GM18873 (cell line): ENCODE measurements at regions not wholly inside any gene's neighbourhood (a gene's known extent, or its start where the extent isn't known, plus 50 kb on each side); places are given as distances from the start of the nearest gene placed in this dataset.

Source experiments
- ATAC-seq: cut with Tn5 transposase; IDR thresholded peaks from one replicate; pipeline ENCODE4 v1.9.1; 2021; ENCODE audit warnings: mild to moderate bottlenecking, moderate library complexity, moderate number of reproducible peaks; ENCODE audit not compliant: unreplicated experiment, low FRiP score

DNA sequence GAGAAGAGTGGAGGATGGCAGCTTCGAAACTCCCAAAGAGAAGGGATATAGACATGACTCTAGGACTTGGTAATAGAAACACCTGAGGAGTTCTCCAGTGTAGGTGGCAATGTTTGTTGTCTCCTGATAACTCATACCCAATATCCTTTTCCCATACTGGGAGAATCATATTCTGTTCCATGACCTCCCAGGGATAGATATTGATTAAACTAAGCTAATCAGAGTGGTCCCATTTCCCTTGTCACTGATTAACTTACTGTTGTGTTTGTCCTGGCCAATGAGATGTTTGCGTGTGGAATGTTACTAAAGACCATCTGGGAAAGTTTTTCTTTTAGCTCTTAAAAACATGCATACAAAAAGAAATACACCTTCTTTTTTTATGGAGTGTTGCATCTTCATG lies 85.6 kb downstream of the RPL22L1 start:
- ATAC-seq: no peak

GRCh38 chr3:170780955-170781354 lies 89.0 kb downstream of the RPL22L1 start:
- no peak for ATAC-seq

DNA sequence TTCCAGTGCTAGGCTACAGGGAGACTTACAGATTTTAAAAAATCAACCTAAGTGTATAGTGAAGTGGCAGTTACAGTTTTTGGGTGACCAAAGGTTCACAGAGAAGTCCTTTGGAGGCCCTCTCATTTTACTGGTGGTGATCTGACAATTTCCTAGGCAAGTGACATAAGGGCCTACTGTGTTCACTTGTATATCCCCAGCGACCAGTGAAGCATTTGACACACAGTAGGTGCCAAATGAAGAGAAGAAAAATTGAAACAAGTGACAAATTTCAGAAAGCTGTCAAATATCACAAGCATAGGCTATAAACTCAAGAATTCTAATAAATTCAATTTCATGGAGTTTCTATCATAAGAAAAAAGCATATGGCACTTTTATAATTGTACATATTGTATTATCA lies 89.5 kb downstream of the RPL22L1 start:
- no peak for ATAC-seq

GRCh38 chr3:170778240-170779217 lies 91.5 kb downstream of the RPL22L1 start:
- ATAC-seq: no peak

DNA sequence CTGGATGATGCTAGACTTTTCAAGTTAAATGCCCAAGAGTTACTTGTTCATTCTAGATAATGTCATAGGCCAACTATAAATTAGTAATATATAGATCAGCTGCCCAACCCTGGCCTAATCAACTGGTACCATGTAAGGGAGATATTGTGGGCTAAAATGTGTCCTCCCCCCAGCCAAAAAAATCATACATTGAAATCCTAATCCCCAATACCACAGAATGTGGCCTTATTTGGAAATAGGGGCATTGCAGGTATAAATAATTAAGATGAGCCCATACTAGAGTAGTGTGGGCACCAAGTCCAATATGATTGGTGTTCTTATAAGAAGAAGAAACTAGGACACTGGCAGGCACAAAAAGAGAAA lies 92.5 kb downstream of the RPL22L1 start:
- no peak for ATAC-seq

- ATAC-seq: no peak
These were observed 93.0 kb downstream of the RPL22L1 start for GRCh38 chr3:170776887-170777563.

- no peak for ATAC-seq
These were observed 96.1 kb downstream of the RPL22L1 start for GRCh38 chr3:170773682-170774425.

- ATAC-seq: no peak
These were observed 97.8 kb downstream of the RPL22L1 start for GRCh38 chr3:170772175-170772574.

- no peak for ATAC-seq
These were observed 101.6 kb downstream of the RPL22L1 start for GRCh38 chr3:170768334-170768801.

DNA sequence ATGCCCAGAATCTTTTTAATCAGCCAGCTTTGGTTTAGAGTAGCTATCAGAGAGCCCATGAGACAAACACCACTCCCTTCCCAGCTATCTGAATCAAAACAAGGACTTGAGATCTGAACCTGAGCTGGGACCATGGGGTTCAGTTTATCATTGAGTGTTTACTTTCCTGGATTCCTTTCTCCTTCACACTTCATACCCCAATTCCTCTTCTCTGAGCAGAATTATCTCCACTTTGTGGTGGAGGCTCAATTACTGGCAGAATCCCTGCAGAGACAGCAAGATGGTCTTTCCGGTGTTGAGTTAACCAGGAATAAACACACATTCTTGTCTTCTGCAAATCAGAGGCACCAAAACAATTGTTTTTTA lies 102.4 kb downstream of the RPL22L1 start:
- ATAC-seq: no peak

GRCh38 chr3:170766823-170767575 lies 103.0 kb downstream of the RPL22L1 start:
- no peak for ATAC-seq

DNA sequence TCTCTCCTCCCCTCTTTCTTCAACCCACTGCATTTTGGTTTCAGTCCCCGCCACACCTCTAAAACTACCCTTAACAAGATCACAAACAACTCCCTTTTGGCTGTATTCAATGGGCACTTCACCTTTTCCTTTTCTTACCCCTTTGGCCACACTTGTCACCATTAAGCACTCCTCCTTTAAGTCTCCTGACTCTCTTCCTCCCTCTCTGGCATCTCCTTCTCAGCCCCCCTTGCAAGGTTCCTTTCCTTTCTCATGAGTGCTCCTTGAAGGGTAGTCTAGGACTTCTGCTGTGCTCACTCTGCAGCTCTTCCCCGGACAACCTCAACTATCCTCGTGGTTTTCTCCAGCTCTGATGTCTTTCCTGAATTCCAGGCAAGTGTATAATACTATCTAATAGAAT lies 103.7 kb downstream of the RPL22L1 start:
- ATAC-seq: no peak

GRCh38 chr3:170765419-170766078 lies 104.4 kb downstream of the RPL22L1 start:
- no peak for ATAC-seq

DNA sequence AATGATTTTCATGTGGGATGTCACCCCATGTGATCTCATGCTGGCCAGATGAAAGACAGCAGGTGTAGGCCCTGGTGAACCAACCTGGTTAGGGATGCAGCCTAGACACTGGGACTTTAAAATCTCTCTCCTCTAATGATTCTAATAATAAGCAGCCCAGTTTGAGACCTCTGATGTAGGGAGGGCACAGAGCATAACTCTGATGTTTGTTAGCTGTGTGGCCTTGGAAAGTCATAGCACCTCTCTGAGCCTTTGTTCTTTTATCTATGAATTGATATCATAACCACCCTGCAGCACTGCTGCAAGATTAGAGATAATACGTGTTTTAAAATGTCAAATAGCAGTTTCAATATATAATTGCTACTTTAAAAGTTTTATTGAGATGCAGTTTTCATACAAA lies 106.0 kb downstream of the RPL22L1 start:
- ATAC-seq: no peak

DNA sequence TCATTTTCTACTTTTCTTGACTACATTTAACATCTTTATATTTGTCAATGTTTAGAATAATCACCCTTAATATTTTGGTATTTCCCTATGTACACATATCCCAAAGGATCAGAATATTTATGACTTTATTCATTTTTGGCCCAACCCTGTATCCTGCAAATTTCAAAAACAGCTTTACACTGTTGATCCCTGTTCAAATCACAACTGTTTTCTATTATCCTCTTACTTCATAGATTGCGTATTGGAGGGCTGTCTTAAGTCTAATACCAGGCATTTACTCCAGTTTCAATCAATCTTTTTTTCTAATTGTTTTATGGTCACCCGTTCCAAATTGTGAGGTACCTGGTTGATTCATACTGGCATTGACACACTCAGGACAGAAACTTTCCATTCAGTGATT lies 107.9 kb downstream of the RPL22L1 start:
- ATAC-seq: no peak

DNA sequence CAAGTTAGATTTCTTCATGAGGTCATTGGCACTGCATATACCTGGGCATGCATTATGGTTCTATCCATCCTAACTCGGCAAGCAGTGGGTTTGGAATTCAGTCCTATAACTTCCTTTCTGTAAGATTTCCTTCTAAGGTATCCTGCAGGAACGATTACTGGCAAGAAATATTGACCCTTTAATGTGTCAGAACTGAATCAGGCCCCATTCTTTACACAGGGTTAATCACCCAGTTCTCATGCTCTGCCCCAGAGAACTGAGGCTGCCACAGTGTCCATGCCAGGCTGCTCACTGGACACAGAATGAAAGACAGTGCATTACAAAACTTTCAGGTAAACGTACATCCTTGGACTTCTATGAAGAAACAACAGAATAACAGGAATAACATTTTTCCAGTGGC lies 108.9 kb downstream of the RPL22L1 start:
- ATAC-seq: no peak

DNA sequence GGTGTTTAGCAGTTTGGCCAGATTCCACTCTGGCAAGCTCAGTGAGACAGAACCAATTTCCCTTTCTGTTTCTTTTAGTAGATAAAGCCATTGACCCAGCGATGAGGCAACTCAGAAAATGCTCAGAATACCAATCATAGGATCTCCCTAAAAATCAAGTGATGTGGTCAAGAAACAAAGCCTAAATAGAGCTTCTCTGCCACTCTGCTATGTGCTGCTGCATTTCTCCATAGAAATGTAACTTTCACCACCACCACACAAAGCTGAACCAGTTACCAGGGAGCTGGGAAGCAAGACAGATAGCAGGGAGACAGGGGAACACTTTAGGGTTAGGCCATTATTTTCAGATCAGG lies 109.8 kb downstream of the RPL22L1 start:
- ATAC-seq: no peak

DNA sequence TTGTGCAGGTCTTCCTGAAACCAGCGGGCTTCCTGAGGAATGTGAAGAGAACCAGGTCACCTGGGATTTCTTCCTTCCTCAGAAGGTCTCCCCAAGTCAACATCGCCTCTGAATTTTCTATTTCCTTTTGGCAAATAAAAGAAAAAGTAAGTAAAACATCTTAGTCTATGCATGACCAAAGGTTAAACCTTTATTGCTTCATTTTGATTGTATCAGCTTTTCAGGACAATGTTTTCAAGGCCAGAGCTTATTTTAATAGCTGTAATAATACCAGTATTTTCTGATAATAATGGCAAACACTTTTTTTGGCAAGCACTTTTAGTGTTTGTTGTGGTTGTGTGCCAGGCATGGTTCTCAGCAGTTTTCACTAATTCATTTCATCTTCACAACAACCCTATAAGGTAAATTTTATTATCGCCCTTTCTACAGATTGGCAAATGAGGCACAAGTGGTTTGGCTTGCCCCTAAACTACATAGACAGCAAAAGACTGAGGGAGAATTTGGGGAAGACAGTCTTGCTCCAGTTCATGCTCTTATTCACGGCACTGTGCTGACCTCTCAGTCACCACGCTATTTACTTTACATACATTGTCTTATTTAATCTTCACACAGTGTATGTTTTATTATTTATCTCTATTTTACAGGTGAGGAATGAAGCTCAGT lies 110.4 kb downstream of the RPL22L1 start:
- ATAC-seq: no peak

- ATAC-seq: no peak
These were observed 113.0 kb downstream of the RPL22L1 start for GRCh38 chr3:170757038-170757437.
